GM18909 (cell line): ENCODE measurements at regions not wholly inside any gene's neighbourhood (a gene's known extent, or its start where the extent isn't known, plus 50 kb on each side); places are given as distances from the start of the nearest gene placed in this dataset.
"Not testable (repeated sequence)": the region's sequence is repeated elsewhere in the genome, so short reads cannot be mapped to it uniquely, and the experiment has no call there.

Source experiments
- ATAC-seq: cut with Tn5 transposase; IDR thresholded peaks from one replicate; pipeline ENCODE4 v1.9.1; 2021; ENCODE audit warnings: mild to moderate bottlenecking; ENCODE audit not compliant: unreplicated experiment, poor library complexity

DNA sequence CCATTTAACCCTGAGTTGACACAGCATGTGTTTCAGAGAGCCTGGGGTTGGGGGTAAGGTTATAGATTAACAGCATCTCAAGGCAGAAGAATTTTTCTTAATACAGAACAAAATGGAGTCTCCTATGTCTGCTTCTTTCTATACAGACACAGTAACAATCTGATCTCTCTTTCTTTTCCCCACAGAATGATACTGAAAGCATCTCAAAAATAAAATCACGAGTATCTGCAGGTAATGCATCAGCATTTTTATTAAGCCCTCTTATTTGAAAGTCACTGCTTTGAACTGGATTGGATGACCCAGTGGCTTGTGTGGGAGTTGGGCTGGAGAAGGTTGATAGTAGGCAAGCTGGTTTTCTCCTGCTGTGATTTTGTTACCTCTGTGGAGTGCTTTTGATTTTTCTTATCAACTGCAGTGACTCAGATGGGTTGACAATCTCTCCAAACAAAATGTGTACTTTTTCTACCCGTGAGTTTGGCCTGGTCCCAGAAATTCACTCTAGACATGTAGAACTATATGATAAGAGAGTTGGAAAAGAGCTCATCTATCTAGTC lies 253.5 kb upstream of the PRKCQ start:
- no peak for ATAC-seq

DNA sequence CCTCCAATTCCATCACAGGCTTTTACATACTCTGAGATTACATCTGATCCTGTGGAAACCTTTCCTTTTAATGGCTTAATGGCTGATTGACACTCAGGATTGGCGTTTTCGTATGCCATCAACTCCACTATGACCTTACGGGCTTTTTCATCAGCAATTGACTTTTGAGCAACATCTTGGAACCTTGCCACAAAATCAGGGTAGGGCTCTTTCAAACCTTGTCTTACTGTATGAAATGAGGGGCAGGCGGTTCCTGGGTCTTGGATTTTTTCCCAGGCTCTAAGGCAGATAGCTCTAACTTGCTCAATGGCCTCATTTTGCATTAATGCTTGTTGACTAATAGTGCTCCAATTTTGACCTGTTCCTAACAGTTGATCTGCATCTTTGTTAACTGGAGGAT lies 250.9 kb upstream of the PRKCQ start:
- ATAC-seq: not testable (repeated sequence)

DNA sequence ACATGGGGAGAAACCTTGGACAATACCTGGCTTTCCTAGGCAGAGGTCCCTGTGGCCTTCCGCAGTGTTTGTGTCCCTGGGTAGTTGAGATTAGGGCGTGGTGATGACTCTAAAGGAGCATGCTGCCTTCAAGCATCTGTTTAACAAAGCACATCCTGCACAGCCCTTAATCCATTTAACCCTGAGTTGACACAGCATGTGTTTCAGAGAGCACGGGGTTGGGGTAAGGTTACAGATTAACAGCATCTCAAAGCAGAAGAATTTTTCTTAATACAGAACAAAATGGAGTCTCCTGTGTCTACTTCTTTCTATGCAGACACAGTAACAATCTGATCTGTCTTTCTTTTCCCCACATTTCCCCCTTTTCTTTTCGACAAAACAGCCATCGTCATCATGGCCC lies 244.7 kb upstream of the PRKCQ start:
- ATAC-seq: not testable (repeated sequence)

DNA sequence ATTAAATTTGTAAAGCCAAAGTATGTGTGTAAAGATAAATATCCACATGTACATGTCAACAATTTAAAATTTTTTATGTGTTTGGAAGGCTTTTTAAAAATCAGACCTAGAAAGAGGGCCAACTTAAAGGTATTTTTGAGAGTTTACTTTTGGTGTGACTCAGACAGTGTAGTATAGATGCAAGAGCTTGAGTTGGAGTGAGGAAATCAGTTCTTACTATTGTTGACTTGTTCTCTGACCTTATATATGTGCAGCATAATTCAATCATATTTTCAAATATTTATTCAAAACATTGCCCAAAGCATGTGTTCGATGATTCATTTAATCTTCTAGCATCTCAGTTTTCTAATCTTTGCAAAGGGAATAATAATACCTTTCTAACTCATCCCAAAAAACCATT lies 243.7 kb upstream of the PRKCQ start:
- no peak for ATAC-seq

DNA sequence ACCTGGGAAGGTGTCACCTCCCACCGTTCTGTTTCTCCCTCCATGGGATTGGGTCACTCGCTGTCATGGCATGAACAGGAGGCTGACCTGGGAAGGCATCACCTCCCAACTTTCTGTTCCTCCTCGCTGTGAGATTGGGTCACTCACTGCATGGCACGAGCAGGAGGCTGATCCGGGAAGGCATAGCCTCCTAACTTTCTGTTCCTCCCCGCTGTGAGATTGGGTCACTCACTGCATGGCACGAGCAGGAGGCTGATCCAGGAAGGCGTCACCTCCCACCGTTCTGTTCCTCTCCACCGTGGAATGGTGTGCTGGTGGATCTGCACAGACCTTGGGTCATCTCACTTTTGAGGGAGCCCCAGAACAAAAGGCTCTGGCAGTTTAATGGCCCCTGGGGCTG lies 239.2 kb upstream of the PRKCQ start:
- ATAC-seq: no peak

DNA sequence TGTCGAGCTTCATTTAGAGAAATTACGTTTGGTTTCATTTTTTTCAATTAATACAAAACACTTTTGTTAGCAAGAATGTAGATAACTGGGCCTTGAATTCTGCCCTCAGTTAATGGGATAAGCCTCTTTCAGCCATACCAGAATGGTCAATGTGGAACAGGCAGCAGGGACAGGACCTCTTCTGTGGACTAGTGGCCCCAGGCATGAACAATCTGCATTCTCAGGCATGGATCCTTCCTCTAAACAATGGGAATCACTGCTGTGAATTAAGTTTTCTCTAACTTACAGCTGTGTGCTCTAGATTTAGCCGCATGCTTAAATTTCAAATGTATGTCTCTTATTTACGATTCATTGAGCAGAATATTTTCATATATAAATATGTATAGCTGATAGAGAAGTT lies 237.7 kb upstream of the PRKCQ start:
- no peak for ATAC-seq

DNA sequence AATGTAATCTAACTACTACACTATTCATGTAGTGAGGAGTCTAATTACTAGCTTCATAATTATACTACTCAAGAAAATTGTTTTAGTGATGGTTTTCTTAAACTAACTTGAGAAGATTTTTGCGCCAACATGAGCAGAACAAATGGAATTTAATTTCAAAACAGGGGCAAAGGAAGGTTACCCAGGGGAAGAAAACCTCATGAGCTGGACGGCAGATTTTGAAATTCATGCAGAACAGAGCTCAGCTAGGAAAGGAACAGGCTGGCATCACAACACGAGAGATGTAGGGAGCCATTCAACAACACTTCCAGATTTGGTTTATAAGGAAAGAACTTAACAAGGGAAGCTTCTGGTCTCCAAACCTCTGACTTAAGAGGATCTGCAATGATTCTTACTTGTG lies 235.3 kb upstream of the PRKCQ start:
- no peak for ATAC-seq

DNA sequence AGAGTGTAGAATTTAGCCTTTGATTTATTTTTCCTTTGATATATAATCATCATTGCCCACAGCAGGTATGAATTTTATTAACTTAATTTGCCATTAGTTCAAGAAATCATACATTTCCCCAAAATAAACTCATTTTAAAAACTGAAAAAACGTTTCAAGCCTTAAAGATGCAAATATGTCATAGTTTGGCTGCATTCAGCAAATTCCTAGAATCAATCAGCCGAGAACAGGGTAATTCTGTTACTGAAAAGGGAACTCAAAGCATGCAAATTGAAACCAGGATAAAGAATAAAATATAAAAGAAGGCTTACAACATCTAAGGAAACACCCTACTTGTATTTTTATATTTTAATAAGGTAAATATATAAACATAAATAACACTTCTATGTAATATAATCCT lies 233.8 kb upstream of the PRKCQ start:
- ATAC-seq: no peak

DNA sequence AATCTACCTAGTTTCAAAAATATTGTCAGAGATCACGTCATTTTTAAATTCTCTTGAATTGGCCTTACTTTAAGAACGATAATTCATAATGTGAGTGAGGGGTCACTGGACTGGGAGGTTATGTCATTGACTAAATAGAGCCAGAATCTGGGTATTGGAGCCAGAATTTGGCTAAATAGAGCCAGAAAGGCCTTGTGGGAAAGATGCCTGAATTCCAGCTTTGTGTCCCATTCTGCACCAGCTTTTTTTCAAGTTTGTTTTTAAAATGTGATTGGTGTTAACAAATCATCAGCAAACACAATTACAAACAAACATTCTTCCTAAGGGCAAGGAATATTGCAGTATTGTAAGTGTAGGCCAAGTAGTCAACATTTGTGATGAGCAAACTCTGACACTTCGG lies 233.2 kb upstream of the PRKCQ start:
- no peak for ATAC-seq

DNA sequence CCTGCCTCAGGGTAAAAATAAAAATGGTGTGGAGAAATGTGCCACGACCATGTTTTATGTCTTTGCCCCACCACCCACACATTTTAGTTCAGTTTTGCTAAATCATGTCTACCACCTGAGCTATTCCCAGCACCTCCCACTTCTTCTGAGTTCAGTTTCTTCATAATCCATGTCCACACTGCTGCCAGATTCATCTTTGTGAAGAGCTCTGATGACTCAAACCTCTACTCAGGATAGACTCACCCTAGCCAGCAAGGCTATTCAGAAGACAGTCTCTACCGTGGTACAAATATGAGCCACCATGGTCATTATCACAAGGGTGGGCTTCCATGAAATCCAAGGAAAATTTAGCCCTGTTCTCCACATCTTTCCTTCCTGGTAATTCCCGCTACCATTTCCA lies 231.1 kb upstream of the PRKCQ start:
- ATAC-seq: no peak

DNA sequence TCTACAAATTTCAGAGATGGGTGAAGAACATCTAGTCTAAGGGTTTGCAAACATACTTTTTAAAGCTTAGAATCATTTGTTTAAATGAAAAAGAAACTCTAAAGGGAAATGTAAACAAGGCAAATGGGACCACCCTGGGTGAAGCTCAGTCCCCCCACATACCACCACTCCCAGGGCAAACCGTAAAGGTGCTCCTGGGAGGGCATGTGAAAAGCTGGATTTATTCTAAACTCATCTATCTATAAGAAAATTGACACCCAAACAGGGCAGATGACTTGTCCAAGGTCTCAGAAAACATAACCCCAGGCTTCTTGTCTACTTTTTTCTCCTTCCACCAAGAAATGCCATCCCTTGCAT lies 223.3 kb upstream of the PRKCQ start:
- ATAC-seq: no peak

DNA sequence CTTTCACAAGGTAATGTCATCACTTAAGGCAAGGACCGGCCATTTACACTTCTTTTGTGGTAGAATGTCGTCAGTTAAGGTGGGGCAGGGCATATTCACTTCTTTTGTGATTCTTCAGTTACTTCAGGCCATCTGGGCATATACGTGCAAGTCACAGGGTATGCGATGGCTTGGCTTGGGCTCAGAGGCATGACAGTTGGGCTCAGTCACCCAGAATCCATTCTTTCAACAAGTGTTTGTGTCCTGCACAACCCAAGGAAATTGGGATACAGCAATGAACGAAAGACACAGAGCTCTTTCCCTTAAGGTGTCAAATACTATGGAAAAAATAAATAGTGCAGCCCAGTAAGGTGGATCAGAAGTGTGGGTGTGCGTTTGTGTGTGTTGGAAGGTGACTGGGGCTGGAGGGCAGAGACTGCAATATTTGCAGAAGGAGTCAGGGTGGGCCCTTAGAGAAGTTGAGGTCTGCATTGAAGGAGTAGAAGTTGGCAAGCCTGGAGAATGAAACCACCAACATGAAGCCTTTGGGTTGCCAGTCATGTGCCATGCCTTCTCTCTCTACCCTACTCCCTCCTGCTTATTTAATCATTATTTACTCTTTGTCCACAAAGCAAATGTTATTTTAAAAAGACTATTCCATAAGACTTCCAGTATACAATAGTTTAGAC lies 222.8 kb upstream of the PRKCQ start:
- no peak for ATAC-seq

DNA sequence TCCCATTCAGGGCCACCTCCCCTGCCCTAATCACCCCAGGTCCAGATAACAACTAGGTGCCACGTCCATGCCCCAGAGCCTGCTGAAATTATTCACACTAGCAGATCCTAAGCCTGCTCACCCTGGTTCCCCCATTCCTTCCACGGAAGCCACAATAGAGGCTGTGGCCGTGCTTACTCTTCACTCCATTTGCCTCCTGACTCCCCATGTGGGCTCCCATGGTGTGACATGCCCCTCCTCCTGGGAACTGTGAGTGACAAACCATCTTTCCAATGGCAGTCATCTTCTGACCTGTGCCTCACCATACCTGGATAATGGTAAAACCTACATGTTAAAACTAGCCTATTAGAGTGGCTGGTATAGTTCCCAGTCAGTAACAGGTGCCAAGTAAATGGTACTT lies 216.2 kb upstream of the PRKCQ start:
- ATAC-seq: no peak

DNA sequence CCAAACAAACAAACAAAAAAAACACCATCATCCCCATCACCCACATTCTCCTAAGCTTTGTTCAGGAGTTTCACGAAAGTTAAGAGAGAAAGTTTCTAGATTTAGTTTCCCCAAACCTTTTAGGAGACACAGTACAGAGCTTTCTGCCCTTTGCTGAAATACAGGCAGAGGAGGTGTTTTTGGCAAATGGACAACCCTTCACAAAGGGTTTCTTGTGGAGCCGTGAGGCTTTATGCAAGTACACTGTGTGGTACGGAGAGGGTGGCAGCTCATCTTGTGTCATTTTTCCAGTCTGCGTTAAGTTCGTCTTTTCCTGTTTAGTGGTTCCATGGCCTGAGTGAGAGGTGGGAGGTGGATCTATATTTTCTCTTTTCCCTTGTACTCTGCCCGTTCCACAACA lies 215.5 kb upstream of the PRKCQ start:
- no peak for ATAC-seq

DNA sequence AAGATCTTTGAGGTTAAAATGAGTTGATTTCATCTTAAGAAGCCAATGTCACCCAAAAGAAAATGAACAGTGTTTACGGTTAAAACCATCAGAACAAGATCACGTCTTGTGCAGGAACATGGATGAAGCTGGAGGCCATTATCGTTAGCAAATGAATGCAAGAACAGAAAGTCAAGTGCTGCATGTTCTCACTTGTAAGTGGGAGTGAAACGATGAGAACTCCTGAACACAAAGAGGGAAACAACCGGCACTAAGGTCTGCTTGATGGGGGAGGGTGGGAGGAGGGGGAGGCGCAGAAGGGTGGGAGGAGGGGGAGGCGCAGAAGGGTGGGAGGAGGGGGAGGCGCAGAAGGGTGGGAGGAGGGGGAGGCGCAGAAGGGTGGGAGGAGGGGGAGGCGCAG lies 214.8 kb upstream of the PRKCQ start:
- not testable (repeated sequence) for ATAC-seq

DNA sequence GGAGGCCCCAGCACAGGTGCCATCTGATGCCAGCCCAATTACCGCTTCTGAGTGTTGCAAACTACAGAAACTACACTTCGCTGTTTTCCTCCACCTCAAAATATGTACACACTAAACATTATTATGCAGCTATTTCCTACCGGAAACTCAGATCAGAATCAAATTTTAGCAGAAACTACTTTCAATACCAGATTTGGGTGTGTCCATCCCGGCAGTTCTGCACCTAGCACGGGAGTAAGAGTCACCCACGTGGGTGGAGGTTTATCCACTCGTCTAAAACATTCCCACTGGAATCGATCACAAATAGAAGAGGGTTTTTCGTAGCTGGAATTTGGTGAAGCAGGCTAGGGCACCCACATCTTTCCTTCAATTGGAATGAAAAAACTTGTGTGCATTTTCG lies 214.4 kb upstream of the PRKCQ start:
- no peak for ATAC-seq

DNA sequence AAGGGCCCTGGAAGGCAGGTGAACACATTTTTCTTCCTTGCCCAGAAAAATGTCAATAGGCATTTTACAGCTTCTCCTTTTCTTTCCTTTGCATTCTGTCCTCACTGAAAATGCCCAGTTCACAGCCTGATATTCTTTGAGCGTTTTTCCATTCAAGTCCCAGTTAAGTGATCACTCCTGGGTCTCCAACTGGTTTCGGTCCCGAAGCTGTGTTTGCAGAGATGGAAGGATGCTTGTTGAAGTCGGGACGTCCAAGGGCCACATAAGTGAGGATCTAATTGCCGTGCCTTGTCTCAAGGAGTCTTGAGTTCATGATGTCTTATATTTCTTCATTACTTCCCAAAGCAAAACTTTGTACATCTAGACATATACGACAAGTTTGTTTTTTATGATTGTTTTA lies 208.7 kb upstream of the PRKCQ start:
- ATAC-seq: no peak

DNA sequence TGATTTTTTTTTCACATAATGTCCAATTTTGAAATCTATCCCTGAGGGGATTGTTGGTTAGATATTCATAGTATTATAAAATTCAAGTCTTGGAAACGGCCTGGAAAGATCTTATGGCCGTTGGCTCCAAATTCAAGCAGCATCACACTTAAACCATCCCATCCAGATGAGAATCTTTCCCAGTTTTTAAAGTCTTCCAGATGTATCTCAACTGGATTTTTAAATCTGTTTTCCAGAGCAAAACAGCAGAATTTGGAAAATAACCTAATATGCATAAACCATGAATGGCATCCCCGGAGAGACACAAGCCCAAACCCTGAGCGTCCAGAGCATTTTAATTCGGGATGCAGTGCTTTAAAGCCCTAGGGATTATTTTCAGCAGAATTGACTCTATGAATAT lies 208.2 kb upstream of the PRKCQ start:
- ATAC-seq: no peak

DNA sequence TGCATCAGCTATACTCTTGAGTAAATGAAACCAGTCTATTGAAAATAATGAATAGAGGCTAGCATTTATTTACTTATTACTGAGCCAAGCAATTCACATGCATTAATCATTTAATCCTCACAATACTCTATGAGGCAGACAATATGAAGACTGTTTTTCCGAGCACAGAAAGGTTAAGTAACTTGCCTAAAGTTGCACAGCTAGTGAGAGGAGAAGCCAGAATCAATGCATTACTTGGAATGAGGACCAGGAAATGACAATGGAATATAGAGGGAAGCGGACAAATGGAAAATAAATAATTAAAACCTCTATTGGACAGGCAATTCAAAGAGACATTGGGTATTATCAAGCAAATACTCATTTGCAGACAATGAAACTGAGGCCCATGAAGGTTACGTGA lies 207.6 kb upstream of the PRKCQ start:
- no peak for ATAC-seq

DNA sequence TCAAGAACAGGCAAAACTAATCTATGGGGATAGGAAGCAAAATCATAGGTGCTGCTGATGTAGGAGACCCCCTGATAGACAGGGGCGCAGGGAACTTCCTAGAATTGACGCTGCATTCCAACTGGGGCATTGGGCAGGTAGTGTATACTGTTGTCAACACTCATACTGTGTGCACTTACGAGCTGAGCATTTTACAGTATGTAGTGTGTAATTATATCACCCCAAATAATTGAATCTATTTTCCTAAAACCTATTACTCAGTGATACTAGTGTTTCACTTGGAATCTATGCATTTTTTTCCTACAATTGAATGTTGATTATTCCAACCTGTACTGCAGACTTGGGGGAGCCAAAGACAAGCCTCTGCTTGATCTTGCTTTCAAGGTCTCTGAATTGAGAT lies 207.0 kb upstream of the PRKCQ start:
- ATAC-seq: no peak

DNA sequence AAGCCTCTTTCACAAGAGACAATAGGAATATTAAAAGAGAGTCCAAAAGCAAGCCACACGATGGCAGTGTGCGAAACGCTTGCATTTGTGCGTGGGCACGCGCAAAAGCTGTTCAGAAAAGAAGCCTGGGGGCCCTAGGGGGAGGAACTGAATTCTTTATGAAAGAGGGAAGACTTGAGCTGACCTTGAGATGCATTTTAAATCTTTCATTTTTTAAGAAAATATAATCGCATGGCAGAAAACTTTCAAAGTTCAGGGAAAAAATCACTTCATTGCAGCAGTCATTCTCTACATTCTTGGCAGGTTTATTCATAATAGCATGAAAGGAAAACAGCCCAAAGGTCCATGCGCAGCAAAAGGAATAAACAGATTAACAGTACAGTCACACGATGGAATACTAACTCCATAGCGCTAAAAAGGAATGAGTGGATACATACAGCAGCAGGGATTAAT lies 206.5 kb upstream of the PRKCQ start:
- no peak for ATAC-seq

DNA sequence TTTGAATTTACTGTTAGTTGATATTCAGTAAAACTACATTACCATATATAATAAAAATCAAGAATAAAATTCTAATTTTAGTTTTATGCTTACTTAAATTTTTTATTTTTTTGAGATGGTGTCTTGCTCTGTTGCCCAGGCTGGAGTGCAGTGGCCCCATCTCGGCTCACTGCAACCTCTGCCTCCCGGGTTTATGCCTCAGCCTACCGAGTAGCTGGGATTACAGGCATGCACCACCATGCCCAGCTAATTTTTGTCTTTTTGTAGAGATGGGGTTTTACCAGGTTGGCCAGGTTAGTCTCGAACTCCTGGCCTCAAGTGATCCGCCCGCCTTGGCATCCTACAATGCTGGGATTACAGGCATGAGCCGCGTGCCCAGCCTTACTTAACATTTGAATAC lies 204.4 kb upstream of the PRKCQ start:
- not testable (repeated sequence) for ATAC-seq

DNA sequence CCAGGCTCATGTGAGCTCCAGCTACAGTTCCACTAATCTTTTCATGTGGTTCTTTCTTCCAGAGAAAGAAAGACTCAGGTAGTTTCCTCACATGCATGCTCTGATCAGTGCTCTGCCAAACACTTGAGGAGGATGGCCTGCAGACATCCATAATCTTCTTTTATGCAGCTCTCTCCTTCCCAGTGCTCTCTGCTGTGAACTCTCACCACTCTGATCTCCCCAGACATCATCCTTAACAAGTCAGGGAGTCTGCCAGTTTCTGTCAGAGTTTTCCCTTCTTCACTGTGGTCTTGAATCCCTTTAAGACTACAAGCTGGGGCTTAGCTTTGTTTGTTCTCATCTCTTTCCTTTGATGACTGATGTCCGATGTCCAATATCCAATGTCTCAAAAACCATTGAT lies 203.4 kb upstream of the PRKCQ start:
- no peak for ATAC-seq
